ENCODE measurements at regions not wholly inside any gene's neighbourhood (a gene's known extent, or its start where the extent isn't known, plus 50 kb on each side); places are given as distances from the start of the nearest gene placed in this dataset.

DNA sequence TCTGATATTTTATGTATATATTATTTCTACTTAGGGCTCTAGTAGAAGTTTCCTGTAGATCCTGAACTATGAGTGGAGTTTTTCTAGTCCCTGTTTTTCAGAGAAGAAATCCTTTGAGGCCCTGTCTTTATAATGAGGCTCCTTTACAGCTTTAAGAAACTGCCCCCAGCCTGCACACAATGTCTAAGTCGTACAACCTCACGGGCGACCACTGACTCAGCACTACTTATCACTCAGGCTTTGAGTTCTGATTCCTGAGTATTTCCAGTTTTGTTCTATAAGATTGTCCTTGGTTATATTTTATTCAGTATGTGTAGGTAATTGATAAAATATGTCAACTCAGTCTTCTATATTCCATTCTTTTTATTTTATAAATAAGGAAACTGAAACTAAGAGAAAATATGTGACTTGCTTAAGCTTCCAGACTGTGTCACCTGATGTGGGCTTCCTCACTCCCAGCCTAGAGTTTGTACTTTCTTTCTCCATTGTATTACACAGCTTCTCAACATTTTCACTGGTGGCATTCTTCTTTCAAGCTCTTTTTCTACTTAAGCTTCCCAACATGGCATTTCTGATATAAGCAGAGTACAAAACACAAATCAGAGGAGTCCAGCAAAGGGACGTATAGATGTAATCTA lies 167.0 kb downstream of the TBX18 start:
- CTCF ChIA-PET (ENCODE audit: partially characterized antibody) = interaction anchor here (0.9 kb wide), 1 partner anchor 177 kb away, joined by 3 read pairs; no protein-coding TSS in a partner anchor
- Histone ChIP-seq H3K56ac (replicated peaks; ENCODE audit: insufficient read length, low read depth, low read length) (no peak overlapping the region), H2AK5ac (ENCODE audit: low read depth, low read length) (no peak overlapping the region), H3K23ac (ENCODE audit: insufficient read length) (no peak overlapping the region), H3K79me2 (ENCODE audit: control insufficient read depth in 1 of 2, insufficient read depth in 2 of 2, low read length in 2 of 2) (no peaks in the 10 kb centered on the region), H3K27ac (ENCODE audit: low read depth, low read length) (no peak overlapping the region), H2BK5ac (ENCODE audit: low read depth, low read length) (no peak overlapping the region), H4K91ac (replicated peaks; ENCODE audit: insufficient read length, low read length) (no peak overlapping the region), H3K27me3 (replicated peaks in 1 of 4; ENCODE audit: control insufficient read depth in 3 of 4, extremely low read depth in 1 of 4, insufficient read depth in 3 of 4, low read length in 3 of 4) (no peaks in the 10 kb centered on the region), H3K18ac (ENCODE audit: extremely low read depth, low read length) (no peak overlapping the region), H3K79me1 (ENCODE audit: low read depth, low read length) (no peaks in the 10 kb centered on the region), H3K9me3 (ENCODE audit: insufficient read depth in 2 of 2, low read depth in 1 of 2, low read length in 1 of 2) (no peaks in the 10 kb centered on the region), H3K9ac (replicated peaks in 1 of 4; ENCODE audit: extremely low read depth in 1 of 4, low read depth in 3 of 4, low read length in 3 of 4) (no peak overlapping the region), H3K36me3 (ENCODE audit: control insufficient read depth in 2 of 4, insufficient read depth in 4 of 4, low read length in 3 of 4) (no peaks in the 10 kb centered on the region), H2BK15ac (ENCODE audit: low read length) (no peak overlapping the region), H2BK120ac (replicated peaks; ENCODE audit: low read depth, low read length) (no peak overlapping the region), H4K5ac (ENCODE audit: insufficient read length, low read depth, low read length) (no peak overlapping the region), H3K4me2 (ENCODE audit: insufficient read depth in 1 of 2, low read depth in 2 of 2, low read length in 2 of 2) (no peak overlapping the region), H3K23me2 (ENCODE audit: low read depth, low read length) (no peaks in the 10 kb centered on the region), H3K4me1 (replicated peaks in 1 of 4; ENCODE audit: control insufficient read depth in 3 of 4, insufficient read depth in 4 of 4, low read length in 3 of 4) (no peaks in the 10 kb centered on the region), H3K14ac (ENCODE audit: insufficient read length) (no peak overlapping the region), H2BK20ac (ENCODE audit: low read length) (no peak overlapping the region), H4K20me1 (replicated peaks in 1 of 2; ENCODE audit: control insufficient read depth in 1 of 2, insufficient read depth in 2 of 2, low read length in 2 of 2) (no peaks in the 10 kb centered on the region), H3K4me3 (ENCODE audit: extremely low read depth in 1 of 4, insufficient read depth in 2 of 4, low read depth in 3 of 4, low read length in 4 of 4) (no peak overlapping the region), H4K8ac (ENCODE audit: extremely low read depth, insufficient read depth, low read length) (no peak overlapping the region), H2BK12ac (ENCODE audit: low read depth, low read length) (no peak overlapping the region), H2AFZ (ENCODE audit: low read length) (no peak overlapping the region), H3K4ac (replicated peaks; ENCODE audit: insufficient read length, low read depth, low read length) (no peak overlapping the region)
- POLR2A ChIA-PET (ENCODE audit: partially characterized antibody) = no interaction called here
- 92% methylated on average over 4 of the region's 4 CpGs; no CpG with 5 or more reads in 1 of the 2 experiments for WGBS, 2 experiments (ENCODE audit: extremely low coverage in 1 of 2, insufficient coverage in 1 of 2, insufficient read length in 1 of 2, insufficient replicate concordance in 2 of 2, low coverage in 1 of 2, low lambda C conversion rate in 2 of 2, missing lambda C conversion rate in 1 of 2)
- no peak for DNase-seq (ENCODE audit: low read depth in 1 of 2, low spot score in 2 of 2)
- TF ChIP-seq TEAD4 (IDR thresholded peaks at IDR 0.05; ENCODE audit: low read depth, low read length) (no peak), CEBPB (IDR thresholded peaks at IDR 0.05; ENCODE audit: low read depth, low read length) (no peak), RBBP5 (IDR thresholded peaks at IDR 0.05; ENCODE audit: borderline replicate concordance, low read depth, low read length) (no peak), GABPA (IDR thresholded peaks at IDR 0.05; ENCODE audit: borderline replicate concordance, insufficient read depth, low read length) (no peak), NRF1 (IDR thresholded peaks at IDR 0.05; ENCODE audit: low read depth, low read length) (no peak), POLR2A (IDR thresholded peaks at IDR 0.05; ENCODE audit: control extremely low read depth in 1 of 2, low read depth in 2 of 2, low read length in 2 of 2) (no peak), BCL11A (IDR thresholded peaks at IDR 0.05; ENCODE audit: low read depth in 2 of 2, low read length in 2 of 2) (no peak), CHD1 (IDR thresholded peaks at IDR 0.05; ENCODE audit: low read depth, low read length) (no peak), PHF8 (conservative IDR thresholded peaks at IDR 0.05; ENCODE audit: low read depth, low read length) (no peak)
- no peak for FAIRE-seq

Data from H1 (cell line).